Psoas muscle (tissue), 7 donors: ENCODE measurements at regions not wholly inside any gene's neighbourhood (a gene's known extent, or its start where the extent isn't known, plus 50 kb on each side); places are given as distances from the start of the nearest gene placed in this dataset.

ENCODE experiments used
- ATAC-seq, 4 donors: fragments of 200-7000 bp; cut with Tn5 transposase; one replicate each; pipeline ENCODE4 v1.9.1; 2020; ENCODE audit warnings: moderate library complexity in 3 of 4, mild to moderate bottlenecking in 2 of 4
- DNase-seq, 2 donors: peaks; one replicate each; pipeline ENCODE4 v3.0.0-alpha.2; 2020
- H3K27ac ChIP-seq: fragments of 200-600 bp; one replicate; pipeline ENCODE4 v1.8.0; 2022
- H3K27me3 ChIP-seq, 3 donors: fragments of 200-600 bp in 1 of 3; one replicate each; pipeline versions ENCODE4 v1.6.1 to v1.8.0; 2013 to 2022; ENCODE audit warnings: low read length in 2 of 3, mild to moderate bottlenecking in 2 of 3, moderate library complexity in 1 of 3; ENCODE audit not compliant: insufficient read depth in 3 of 3
- H3K36me3 ChIP-seq, 2 donors: fragments of 200-600 bp in 1 of 2; one replicate each; pipeline versions ENCODE4 v1.6.1 to v1.8.0; 2013 to 2022; ENCODE audit warnings: low read depth in 1 of 2, mild to moderate bottlenecking in 1 of 2, moderate library complexity in 1 of 2; ENCODE audit not compliant: insufficient read depth in 1 of 2
- H3K4me1 ChIP-seq: fragments of 200-600 bp; one replicate; pipeline ENCODE4 v1.8.0; 2022
- H3K4me3 ChIP-seq: fragments of 200-600 bp; one replicate; pipeline ENCODE4 v1.8.0; 2022; ENCODE audit warnings: mild to moderate bottlenecking
- H3K9me3 ChIP-seq: fragments of 200-600 bp; one replicate; pipeline ENCODE4 v1.8.0; 2022
- WGBS, 3 donors: extraction: QIAGEN DNeasy Blood & Tissue Kit; methylation state at CpG; one replicate each; pipeline versions ENCODE4 v1.1.6 to v1.1.7; 2013; 5-methylcytosine and 5-hydroxymethylcytosine counted together
- intact Hi-C, 2 donors: fragments of 100-400 bp; cut with DNase I; formaldehyde crosslinking; loops; one replicate each; pipeline versions ENCODE4 v1.11.0 to v1.14.2; 2022
- TF ChIP-seq, protein P1 (sequence below): fragments of 200-600 bp; IDR thresholded peaks from one replicate; pipeline ENCODE4 v1.8.0; 2022; ENCODE audit warnings: antibody characterized with exemption
- donor health status: healthy with polysubstance abuse.
- donor health status: DM: no; HTN: no; CAD: no; lungs with moderate emphysema.
- donor health status: Bipolar disorder and iron deficiency.
- donor health status: healthy.
- donor health status: DM: yes; HTN: yes; CAD: no.
- donor health status: DM: no; HTN: no; CAD: no.
- donor health status: DM: yes; HTN: yes; CAD: no.

DNA sequence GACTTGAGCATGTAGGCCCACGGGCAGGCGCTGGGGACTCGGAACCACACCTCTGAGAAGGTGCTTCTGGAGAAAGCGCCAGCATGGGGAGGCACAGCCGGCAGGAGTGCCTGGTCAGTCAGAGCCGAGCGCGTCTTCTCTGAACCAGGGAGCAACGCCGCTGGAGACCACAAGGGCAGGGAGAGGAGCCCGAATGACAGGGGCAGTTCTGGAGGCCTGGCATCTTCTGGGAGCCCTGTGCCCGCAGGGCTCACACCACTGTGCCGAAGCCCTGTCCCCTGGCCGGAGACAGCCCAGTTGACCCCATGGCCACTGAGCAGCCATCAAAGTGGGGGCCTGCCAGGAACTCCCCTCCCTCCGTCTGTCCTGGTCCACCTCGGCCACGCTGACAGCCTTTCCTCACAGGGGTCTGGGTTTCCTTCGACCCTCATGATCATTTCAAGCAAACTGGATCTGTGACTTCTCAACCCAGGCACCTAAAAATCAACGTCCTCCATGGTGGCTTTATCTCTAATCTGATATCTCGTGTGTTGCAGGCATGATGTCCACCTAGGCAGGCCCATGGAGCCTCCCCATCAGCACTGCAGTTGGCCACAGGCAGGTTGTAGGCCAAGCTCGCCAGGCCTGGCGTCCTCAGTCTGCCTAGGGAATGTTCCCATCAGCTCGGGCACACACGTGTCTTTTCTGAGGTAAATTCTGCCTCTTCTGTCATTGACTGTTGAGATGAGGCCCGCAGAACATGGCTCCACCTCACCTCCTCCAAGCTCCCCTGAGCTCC lies 299.3 kb upstream of the RTL1 start:
- 86 to 89% (median 89%) methylated on average over 24 to 25 of the region's 25 CpGs for WGBS, 3 donors
- peaks cover 21% of the 10 kb centered on the region for H3K9me3 ChIP-seq
- DNase-seq (peak in 1 of 2 donors; percentile 30), ATAC-seq (no peak)
- H3K36me3 ChIP-seq = no peaks in the 10 kb centered on the region
- no peak overlapping the region for H3K4me3 ChIP-seq
- intact Hi-C loops = no loop called here
- H3K27ac ChIP-seq = no peak overlapping the region
- H3K27me3 ChIP-seq = no peaks in the 10 kb centered on the region
- H3K4me1 ChIP-seq = no peaks in the 10 kb centered on the region
- TF ChIP-seq, protein P1, sequence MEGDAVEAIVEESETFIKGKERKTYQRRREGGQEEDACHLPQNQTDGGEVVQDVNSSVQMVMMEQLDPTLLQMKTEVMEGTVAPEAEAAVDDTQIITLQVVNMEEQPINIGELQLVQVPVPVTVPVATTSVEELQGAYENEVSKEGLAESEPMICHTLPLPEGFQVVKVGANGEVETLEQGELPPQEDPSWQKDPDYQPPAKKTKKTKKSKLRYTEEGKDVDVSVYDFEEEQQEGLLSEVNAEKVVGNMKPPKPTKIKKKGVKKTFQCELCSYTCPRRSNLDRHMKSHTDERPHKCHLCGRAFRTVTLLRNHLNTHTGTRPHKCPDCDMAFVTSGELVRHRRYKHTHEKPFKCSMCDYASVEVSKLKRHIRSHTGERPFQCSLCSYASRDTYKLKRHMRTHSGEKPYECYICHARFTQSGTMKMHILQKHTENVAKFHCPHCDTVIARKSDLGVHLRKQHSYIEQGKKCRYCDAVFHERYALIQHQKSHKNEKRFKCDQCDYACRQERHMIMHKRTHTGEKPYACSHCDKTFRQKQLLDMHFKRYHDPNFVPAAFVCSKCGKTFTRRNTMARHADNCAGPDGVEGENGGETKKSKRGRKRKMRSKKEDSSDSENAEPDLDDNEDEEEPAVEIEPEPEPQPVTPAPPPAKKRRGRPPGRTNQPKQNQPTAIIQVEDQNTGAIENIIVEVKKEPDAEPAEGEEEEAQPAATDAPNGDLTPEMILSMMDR = no peak

- 75 to 83% (median 80%) methylated on average over 3 of the region's 3 CpGs for WGBS, 3 donors
- intact Hi-C loops = no loop called here
- DNase-seq = no peak
- Histone ChIP-seq H3K27me3 (no peaks in the 10 kb centered on the region), H3K27ac (no peak overlapping the region), H3K4me3 (no peak overlapping the region), H3K4me1 (no peaks in the 10 kb centered on the region), H3K36me3 (no peaks in the 10 kb centered on the region), H3K9me3 (peaks cover 44% of the 10 kb centered on the region)
- TF ChIP-seq, protein P1 = no peak
- ATAC-seq = no peak
Measured at GRCh38 chr14:101206556-101206955, 303.0 kb upstream of the RTL1 start.

GRCh38 chr14:101207041-101207440 lies 303.5 kb upstream of the RTL1 start:
- H3K9me3 ChIP-seq = peaks cover 44% of the 10 kb centered on the region

DNA sequence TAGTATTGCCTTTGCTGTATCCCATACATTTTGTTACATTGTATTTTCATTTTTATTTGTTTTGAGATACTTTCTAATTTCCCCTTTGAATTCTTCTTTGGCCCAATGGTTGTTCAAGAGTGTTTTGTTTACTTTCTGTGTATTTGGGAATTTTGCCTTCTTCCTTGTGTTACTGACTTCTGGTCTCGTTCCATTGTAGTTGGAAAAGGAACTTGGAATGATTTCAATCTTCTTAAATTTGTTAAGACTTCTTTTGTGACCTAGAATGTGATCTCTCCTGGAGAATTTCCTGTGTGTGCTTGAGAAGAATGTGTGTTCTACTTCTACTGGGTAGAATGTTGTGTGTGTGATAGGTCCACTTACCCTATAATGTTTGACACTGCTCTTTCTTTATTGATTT lies 304.4 kb upstream of the RTL1 start:
- TF ChIP-seq, protein P1 = no peak
- H3K27me3 ChIP-seq = no peaks in the 10 kb centered on the region
- no peaks in the 10 kb centered on the region for H3K36me3 ChIP-seq
- no peak for DNase-seq
- no peak overlapping the region for H3K4me3 ChIP-seq
- no peak for ATAC-seq
- no peak overlapping the region for H3K27ac ChIP-seq
- intact Hi-C loops = no loop called here
- 28 to 38% (median 30%) methylated on average over 1 of the region's 1 CpG for WGBS, 3 donors
- H3K9me3 ChIP-seq = peaks cover 44% of the 10 kb centered on the region
- no peaks in the 10 kb centered on the region for H3K4me1 ChIP-seq

More at GRCh38 chr14:101207041-101207440, 303.5 kb upstream of the RTL1 start:
- TF ChIP-seq, protein P1 = no peak
- intact Hi-C loops = no loop called here
- 82 to 89% (median 87%) methylated on average over 2 of the region's 2 CpGs for WGBS, 3 donors
- Histone ChIP-seq H3K4me3 (no peak overlapping the region), H3K36me3 (no peaks in the 10 kb centered on the region), H3K4me1 (no peaks in the 10 kb centered on the region), H3K27me3 (no peaks in the 10 kb centered on the region), H3K27ac (no peak overlapping the region)
- ATAC-seq = no peak
- no peak for DNase-seq

DNA sequence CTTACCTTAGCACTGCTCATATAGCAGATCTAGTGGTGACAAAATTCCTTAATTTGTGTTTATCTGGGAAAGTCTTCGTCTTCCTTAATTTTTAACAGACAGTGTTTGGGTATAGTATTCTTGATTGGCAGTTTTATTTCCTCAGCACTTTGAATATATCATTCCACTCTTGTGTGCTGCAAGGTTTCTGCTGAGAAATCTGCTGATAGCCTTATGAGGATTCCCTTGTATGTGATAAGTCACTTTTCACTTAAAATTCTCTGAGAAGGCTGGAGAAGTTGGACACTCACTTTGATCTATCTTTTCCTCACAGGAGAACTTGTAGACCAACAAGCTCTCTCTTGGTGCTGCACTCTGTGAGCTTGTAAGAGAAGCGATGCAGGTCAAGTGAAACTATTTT lies 306.1 kb upstream of the RTL1 start:
- TF ChIP-seq, protein P1 = no peak
- DNase-seq (no peak), ATAC-seq (no peak)
- Histone ChIP-seq H3K36me3 (no peaks in the 10 kb centered on the region), H3K4me3 (no peak overlapping the region), H3K27ac (no peak overlapping the region), H3K4me1 (no peaks in the 10 kb centered on the region), H3K9me3 (peaks cover 42% of the 10 kb centered on the region), H3K27me3 (no peaks in the 10 kb centered on the region)
- intact Hi-C loops = no loop called here
- WGBS, 3 donors = 84 to 91% (median 85%) methylated on average over 2 of the region's 2 CpGs
